GM18511 (cell line): ENCODE measurements at regions not wholly inside any gene's neighbourhood (a gene's known extent, or its start where the extent isn't known, plus 50 kb on each side); places are given as distances from the start of the nearest gene placed in this dataset.

Experiments used
- ATAC-seq: cut with Tn5 transposase; IDR thresholded peaks from one replicate; pipeline ENCODE4 v1.9.1; 2021; ENCODE audit warnings: mild to moderate bottlenecking, moderate library complexity; ENCODE audit not compliant: unreplicated experiment

DNA sequence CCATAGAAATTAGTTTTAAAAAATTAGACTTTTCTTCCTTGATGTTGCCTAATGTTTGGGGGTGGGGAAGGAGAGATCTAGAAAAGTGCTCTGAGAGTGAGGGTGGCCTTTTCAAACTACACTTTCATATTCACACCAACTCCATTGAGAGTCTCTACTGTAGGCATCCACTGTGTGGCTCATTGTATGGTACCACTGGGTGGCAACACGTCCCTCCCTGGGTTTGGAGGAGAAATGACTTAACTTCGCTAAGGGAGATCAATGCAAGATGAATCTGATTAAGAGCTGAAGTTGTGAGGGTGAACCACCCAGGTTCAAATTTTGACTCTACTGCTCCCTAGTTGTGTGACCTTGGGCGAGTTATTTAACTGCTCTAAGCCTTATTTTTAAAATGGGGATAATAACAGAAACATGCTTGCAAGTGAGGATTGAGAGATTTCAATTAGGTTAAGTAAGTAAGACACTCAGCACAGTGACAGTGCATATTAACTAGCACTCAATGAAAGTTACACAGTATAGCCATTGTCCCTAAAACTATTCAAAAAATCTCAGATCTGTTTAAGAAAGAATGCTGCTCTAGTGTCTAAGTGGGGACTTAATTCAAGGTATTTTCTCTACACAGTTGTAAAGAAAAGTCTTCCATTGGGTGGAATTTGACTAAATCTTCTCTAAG, 193.5 kb upstream of the CNR1 start:
- ATAC-seq: no peak

DNA sequence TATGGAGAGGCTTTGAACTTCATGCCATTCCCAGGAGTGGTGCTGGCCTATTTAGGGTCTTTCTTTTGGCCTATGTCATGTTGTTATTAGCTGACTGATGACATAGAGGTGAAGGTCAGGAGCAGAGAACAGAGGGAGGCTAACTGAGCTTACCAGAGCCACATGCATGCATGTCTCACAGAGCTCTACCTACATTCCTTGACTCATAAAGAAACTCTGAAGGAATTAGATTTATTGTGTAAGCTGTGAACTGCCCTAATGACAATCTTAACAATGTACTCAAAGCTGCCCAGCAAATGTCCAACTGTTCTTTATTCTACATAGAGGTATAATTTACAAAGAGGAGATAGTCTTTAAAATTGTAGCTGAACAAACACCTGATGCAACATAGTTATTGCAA, 192.7 kb upstream of the CNR1 start:
- no peak for ATAC-seq

GRCh38 chr6:88349511-88349910, 183.4 kb upstream of the CNR1 start:
- no peak for ATAC-seq

- ATAC-seq: no peak
Measured at GRCh38 chr6:88342336-88342735, 176.2 kb upstream of the CNR1 start.

DNA sequence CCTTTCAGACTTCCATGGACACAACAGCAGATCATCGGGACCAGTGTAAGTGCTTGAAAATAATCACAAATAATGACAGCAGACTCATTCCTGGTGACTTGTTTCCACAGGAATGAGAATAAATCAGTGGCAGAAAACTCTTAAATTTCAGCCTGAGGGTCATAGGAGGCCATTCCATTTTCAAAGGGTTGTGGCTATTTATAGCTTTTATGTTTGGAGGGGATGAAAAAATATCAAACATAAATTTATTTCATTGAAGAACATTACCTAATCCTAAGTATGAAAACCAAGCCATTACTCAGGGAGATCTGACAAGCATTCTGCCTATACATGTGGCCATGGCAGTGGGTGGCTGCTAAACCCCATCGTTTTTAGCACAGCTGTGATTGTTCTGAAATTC, 173.6 kb upstream of the CNR1 start:
- ATAC-seq: no peak

DNA sequence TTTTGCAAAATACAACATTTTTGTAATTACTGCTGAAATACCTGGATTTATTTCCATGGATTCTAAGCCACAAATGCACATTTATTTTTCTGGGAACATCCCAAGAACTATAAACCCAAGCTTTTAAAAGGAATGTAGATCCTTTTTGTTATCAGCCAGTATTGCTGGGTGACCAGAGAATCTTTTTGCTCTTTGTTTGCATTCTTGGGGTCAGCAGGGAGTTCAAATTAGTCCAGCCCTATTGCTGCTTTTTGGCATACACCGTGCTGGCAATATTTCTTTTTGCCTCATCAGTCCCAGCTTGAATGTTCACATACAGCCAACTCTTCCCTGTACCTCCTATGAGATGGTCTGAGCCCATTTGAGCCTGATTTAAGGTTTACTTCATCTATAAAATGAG, 155.2 kb upstream of the CNR1 start:
- no peak for ATAC-seq

DNA sequence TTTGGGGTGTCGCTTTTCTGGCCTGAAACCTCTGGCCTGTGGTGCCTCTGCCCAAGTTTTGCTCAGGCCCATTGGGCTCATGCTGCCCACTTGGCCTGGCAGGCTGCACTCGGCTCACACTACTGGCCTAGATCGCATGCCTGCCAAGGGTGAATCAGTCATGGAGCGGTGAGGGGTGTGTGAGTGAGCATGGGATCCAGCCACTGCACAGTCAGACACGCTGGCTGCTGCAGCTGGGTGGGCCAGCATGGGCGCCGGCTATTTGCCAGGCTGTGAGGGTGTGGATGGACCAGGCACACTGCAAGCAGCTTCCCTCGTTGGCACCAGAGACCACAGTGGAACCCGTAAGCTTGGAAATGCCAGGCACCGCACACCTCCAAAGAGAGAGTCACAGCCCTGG, 145.4 kb upstream of the CNR1 start:
- no peak for ATAC-seq

- no peak for ATAC-seq
Measured at GRCh38 chr6:88304520-88304919, 138.4 kb upstream of the CNR1 start.

GRCh38 chr6:88302769-88303225, 136.7 kb upstream of the CNR1 start:
- ATAC-seq: no peak

GRCh38 chr6:88301888-88302768, 136.0 kb upstream of the CNR1 start:
- ATAC-seq: no peak

DNA sequence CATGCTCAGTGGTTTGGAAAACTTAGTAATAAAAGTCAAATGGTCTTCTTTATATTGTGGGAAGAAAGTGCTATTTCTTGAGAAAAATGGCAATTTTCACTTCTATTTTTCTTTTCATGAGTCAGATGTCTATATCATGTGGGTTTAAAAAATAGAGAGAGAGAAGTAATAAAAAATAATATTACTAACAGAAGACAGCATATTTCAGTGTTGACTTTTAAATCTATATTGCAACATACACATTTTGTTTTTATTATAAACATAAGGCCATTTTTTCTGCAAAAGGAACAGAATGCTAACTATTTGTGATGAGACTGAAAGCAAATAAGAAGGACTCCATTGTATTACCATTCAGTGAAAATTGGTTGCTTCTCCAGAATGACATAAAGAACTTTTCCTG, 135.1 kb upstream of the CNR1 start:
- no peak for ATAC-seq

DNA sequence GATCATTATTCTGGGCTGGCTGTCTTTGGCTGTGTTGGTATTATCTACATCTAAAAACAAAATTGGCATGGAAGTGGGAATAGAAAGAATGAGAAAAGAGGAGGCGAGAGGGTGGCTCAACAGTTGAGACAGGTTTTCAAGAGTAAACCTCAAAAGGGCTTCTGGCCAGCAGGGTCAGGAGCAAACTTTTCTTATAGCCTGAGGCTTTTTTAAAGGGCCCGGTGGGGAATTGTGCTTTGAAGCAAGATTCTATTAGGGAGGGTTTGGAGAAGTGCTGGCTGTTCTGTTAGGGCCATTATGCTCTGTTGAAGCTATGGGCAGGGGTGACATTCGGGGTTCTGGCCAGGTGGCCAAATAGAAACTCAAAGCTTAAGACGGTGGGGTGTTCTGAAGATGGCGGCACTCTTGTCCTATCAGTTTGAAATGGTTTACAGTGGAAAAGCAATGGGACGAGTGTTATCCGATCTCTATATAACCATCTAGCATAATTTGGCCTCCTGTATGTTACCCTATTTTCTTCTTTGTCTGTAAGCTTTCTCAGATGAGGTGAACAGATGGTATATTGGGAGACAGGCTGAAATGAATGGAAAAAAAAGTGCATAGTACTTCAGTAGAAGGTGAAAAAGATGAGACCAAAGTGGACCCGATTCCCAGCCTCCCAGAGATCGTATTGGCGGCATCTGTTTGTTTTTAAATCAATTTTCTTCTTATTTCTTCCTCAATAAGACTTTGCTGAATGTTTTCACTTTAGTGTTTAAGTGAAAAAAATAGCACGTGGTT, 132.1 kb upstream of the CNR1 start:
- no peak for ATAC-seq

DNA sequence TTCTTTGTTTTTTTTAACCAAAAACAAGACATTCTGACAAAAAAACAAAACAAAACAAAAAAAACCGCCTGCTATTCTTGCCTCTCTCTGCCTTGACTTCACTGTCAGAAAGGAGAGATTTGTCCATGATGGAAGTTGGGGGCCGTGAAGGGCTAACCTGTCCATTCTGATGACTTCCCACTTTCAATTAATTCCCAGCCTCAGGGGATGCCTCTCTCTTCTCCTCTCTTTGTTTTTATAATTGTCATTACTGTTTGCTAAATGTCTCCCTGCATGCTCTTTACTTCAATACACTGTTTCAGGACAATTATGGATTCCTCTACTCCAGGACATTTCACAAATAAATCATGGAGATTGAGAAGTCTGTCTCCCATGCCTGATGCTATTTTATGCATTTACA, 130.5 kb upstream of the CNR1 start:
- no peak for ATAC-seq

GRCh38 chr6:88295663-88296062, 129.5 kb upstream of the CNR1 start:
- ATAC-seq: no peak

- no peak for ATAC-seq
Measured at GRCh38 chr6:88294702-88295101, 128.6 kb upstream of the CNR1 start.

DNA sequence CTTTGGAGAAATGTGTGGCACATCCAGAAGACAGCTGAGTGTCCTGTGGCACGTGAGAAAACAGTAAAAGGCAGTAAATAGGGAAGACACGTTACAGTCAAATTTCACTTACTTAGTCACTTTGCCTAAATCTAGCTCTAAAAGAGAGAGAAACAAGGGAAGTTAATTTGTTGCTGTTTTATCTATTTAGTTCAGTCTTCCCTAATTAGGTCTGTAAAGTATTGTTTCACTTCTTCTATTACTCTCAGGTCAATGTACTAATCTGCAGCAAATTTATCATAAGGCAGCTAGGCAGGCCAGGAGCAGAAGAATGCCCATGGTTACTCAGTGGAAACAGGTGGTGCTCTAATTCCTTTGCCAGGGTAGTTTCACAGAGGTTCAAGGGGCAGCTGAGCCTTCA, 124.3 kb upstream of the CNR1 start:
- ATAC-seq: no peak

GRCh38 chr6:88287696-88288095, 121.5 kb upstream of the CNR1 start:
- ATAC-seq: no peak

DNA sequence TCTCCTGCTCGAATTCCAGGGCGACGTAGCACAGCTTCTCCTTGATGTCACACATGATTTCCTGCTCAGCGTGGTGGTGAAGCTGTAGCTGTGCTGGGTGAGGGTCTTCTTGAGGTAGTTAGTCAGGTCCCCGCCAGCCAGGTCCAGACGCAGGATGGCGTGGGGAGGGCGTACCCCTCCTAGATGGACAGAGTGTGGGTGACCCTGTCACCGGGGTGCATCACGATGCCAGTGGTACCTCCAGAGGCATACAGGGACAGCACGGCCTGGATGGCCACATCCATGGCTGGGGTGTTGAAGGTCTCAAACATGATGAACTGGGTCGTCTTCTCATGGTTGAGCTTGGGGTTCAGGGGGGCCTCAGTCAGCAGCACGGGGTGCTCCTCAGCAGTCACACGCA, 110.2 kb upstream of the CNR1 start:
- no peak for ATAC-seq

DNA sequence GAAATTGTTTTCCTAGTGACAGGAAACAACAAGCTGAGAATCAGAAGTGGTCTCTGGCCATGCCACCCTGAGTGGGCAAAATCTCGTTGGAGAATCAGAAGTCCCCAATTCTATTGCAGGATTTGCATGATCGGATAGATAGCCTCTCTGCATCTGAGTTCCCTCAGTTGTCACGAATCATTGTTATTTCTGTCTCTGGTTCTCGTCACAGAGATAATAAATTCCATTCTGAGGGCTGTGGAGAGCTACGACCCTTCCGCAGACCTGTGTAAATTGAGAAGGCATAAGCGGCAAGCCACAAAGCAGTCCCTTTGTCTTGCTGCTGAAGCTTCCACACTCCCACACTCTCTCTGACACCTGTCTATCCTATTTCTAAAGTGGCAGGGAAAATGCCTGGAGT, 102.4 kb upstream of the CNR1 start:
- ATAC-seq: no peak

- ATAC-seq: no peak
Measured at GRCh38 chr6:88266126-88266525, 100.0 kb upstream of the CNR1 start.

DNA sequence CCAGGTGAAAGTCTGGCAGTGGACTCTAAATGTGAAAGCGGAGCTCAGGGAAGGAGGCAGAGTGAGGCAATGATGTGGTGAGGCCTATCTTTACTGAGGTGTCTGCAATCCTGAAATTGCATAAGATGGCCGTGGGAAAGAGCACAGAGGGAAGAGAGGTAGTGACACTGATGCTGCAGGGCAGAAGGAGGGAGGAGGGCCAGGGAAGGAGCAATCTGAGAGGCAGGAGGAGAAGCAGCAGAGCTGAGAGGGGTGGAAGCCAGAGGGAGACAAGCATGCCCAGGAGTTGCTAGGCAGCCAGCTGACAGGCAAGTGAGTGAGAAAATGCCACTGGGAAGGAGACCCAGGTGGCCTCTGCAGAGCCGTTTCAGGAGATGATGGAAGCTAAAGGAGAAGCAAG, 97.4 kb upstream of the CNR1 start:
- no peak for ATAC-seq

GRCh38 chr6:88262332-88262731, 96.2 kb upstream of the CNR1 start:
- ATAC-seq: no peak
